CD4-positive, alpha-beta T cell treated with Interferon gamma for 1 hour (primary cell): ENCODE measurements at regions not wholly inside any gene's neighbourhood (a gene's known extent, or its start where the extent isn't known, plus 50 kb on each side); places are given as distances from the start of the nearest gene placed in this dataset.
A peak's percentile ranks its signal among the peaks of the same experiment; 100 is the strongest.
"Not testable (repeated sequence)": the region's sequence is repeated elsewhere in the genome, so short reads cannot be mapped to it uniquely, and the experiment has no call there.

Experiments
- DNase-seq: peaks from one replicate; pipeline ENCODE4 v3.0.0-alpha.2; 2020

GRCh38 chr1:37325509-37326437, 148.6 kb upstream of the ZC3H12A start:
- DNase-seq = no peak

DNA sequence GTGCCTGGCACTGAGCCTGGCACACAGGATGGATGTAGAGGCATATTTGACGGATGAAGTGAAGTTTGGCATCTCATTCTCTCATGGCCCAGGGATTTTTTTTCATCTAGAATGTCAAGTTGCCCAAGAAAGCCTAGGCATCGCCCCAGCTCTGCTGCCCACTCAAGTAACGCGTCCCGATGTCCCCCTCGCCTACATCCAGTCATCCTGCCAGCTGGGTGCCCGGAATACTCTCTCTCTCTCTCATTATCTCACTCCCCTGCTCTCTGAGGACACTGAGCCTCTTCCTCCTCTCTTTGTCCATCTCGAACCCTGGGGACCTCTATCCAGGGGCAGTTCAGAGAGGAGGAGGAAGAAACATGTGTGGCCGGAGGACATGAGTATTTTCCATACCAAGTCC, 142.3 kb upstream of the ZC3H12A start:
- DNase-seq = no peak

- no peak for DNase-seq
These were observed 135.7 kb upstream of the ZC3H12A start for GRCh38 chr1:37338658-37339057.

- DNase-seq = no peak
These were observed 131.6 kb upstream of the ZC3H12A start for GRCh38 chr1:37342736-37343135.

DNA sequence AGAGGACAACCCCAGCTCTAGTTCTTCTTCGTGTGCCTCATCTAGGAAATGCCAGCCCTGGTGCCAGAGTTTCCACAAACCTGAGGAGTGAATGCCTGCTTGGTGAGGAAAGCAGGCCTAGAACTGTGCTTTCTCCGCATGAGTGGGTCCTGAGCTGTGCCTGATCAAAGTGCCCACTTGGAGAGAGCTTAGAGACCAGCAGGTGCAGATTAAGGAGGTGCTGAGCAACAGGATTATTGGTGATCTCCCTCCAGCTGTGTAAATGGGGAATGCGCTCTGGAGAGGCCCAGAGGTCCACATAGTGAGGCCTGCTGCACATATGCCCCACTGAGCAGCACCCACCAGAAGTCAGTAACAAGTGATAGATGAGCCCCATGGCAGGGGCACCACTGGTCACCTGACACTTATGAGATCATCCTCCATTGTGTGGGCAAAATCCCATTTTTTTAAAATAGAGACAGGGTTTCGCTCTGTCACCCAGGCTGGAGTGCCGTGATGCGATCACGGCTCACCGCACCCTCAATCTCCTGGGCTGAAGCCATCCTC, 127.2 kb upstream of the ZC3H12A start:
- no peak for DNase-seq

DNA sequence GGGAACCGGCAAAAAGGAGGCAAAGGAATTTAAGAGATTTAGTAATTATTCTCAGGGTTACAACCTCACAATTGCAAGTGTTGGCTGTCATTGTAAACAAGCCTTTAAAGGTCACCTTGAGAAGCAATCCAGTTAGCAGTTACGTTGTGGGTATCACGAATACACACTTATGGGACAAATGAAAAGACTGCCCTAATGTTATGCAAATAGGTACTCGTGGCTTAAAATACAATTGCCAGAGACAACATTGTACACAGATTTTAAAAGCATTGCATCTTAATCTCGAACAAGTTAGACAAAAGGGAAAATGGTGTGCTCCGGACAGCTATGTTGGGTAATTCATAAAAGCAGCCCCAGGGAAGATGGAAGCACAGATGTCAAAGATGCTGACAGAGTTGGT, 120.5 kb upstream of the ZC3H12A start:
- no peak for DNase-seq

GRCh38 chr1:37354876-37355650, 119.3 kb upstream of the ZC3H12A start:
- no peak for DNase-seq

DNA sequence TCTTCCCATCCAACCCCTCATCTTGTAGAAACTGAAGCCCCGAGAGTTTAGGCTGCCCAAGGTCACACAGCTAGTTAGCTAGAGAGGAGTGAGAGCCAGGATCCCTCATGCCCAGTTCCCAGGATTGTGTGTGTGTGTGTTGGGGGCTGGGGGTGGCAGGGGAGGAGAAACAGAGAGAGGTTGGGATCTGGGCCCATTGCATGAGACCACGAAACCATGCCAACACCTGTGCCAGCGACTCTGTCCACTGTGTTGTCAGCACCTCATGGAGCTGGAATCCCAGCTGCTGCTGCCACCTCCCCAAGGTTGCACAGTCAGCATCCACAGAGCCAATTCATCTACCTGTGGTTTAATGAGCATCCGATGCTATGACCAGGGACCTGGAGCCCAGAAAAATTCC, 115.4 kb upstream of the ZC3H12A start:
- DNase-seq = no peak

GRCh38 chr1:37360011-37360410, 114.4 kb upstream of the ZC3H12A start:
- DNase-seq = no peak

DNA sequence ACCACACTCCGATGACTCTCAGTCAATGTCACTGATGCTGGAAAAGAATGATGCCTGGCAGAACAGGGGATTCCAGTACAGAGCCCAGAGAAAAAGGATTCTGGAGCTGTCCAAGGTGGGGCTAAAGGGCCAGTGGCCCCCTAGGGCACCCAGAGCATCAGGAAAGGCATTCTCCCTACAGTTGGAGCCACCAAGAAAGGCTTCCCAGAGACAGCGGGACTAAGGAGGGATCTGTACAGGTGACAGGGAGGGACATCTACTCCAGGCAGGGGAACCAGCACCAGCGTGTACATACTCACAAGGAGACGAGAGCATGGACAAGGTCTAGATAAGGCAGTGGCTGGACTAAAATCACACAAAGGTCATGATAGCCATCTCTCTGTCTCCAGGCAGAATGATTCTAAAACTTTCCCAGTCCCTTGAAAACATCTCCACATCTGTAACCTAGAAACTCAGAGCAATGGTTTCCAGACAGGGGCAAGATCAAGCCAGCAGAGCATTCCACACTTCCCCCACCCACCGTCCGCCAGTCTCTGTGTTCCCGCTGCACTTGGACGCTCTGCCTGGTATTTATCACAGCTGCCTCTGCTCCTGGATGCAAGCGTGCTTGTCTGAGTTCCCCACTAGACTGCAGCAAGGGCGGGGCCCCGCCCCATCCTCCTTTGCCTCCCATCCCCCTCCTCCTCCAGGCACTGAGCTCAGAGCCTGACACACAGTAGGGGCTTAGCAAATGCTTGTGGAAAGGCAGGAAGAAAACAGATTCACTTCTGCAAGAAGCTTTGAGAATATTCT, 111.6 kb upstream of the ZC3H12A start:
- DNase-seq = no peak

GRCh38 chr1:37363535-37363934, 110.8 kb upstream of the ZC3H12A start:
- no peak for DNase-seq

DNA sequence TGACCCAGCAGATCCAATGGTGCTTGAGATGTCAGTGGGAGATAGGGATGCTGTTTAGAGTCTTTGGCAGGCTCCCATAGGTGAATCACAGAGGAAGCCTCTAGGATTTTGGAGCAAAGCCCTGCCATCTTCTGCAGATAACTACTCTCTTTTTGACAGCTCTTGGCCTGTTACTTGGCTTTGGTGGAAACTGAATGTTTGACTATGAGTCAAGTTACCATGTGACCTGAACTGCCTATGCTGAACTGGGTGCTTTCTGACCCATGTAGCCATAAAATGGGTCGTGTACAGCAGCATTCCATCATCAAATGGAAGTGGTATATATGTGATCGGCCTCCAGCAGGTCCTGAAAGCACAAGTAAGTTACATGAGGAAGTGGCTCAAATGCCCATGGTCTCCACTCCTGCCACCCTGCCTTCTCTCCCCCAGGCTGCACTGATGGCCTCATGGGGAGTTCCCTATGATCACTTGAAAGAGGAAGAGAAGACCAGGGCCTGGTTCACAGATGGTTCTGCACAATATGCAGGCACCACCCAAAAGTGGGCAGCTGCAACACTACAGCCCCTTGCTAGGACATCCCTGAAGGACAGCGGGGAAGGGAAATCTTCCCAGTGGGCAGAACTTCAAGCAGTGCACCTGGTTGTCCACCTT, 105.6 kb upstream of the ZC3H12A start:
- peak; percentile 2 for DNase-seq

DNA sequence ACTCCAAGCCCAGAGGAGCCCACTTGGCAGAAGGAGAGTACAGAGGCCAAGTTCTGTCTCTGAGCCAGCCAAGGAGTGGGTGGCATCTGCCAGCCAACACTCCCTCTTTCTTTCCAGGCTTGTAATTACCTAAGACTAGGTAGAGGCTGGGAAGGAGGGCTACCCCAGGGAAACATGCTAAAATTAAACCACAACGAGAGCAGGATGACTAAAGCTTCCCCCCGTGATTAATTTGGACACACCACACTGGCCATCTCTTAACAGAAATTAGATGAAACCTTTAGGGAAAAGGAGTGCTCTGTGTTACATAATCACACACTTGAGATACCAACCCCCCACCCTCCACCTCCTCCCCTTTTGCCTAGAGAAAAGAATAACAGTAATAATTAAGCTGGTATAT, 102.1 kb upstream of the ZC3H12A start:
- DNase-seq = no peak

GRCh38 chr1:37372711-37373110, 101.7 kb upstream of the ZC3H12A start:
- no peak for DNase-seq

DNA sequence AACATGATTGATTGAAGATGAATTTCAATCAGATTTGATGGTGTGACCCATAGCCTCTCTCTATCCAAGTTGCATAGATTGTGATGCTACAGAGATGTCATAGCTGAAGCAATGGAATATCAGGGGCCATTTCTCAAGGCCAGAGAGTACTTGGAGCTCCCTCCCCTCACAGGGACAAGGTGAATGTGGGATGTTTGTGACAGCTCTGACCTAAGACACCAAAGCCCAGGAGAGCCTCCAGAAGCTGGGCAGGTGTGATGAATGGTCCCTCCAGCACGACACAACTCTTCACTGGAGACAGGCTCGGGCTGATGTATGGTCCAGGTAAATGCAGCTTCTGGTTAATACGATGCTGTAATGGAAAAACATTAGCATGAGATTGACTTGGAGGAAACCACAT, 101.0 kb upstream of the ZC3H12A start:
- DNase-seq = no peak

GRCh38 chr1:37380546-37380945, 93.8 kb upstream of the ZC3H12A start:
- not testable (repeated sequence) for DNase-seq

- DNase-seq = no peak
These were observed 86.5 kb upstream of the ZC3H12A start for GRCh38 chr1:37387854-37388253.

- DNase-seq = no peak
These were observed 85.1 kb upstream of the ZC3H12A start for GRCh38 chr1:37389327-37389726.

DNA sequence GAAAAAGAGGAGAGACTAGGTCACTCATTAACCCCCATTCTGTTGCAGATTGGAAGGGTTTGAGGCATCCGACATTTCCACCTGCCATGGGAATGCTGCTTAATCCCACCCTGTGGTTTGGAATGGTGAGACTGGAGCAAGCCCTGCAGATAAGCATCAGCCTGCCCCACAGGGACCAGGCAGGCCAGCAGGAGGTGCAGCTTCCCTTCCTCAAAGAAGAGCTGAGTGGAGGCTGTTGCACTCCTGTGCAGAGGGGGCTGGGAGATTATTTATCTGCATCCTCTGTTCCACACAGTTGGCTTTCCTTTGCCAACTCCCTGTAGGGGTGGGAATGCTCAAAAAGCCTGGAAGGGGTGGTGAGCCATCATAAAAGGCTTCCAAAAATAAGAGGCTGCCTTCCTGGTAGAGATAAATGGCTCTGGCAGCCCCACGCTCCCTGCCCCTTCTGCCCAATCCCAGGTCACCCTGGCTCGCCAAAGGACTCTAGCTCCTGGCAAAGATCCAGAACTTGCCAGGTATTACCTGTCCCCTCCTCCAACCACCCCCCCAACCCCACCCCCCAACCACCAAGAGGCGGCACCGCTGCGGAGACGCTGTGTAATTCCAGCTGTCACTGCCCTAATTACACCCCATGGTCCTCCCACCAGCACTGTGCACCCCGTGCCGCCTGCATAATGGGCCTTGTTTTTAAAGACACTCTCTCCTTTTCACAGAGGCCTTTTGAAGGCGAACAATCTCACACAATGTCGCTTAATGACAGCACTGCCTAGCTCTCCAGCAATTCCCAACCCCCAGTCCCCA, 83.0 kb upstream of the ZC3H12A start:
- DNase-seq = no peak

GRCh38 chr1:37392051-37392450, 82.3 kb upstream of the ZC3H12A start:
- DNase-seq = no peak
